Parathyroid adenoma (tissue), 2 donors: ENCODE measurements at regions not wholly inside any gene's neighbourhood (a gene's known extent, or its start where the extent isn't known, plus 50 kb on each side); places are given as distances from the start of the nearest gene placed in this dataset.

Experiments used
- H2AFZ ChIP-seq: fragments of 300-600 bp; sonication (generic); one replicate; pipeline ENCODE4 v1.7.0; 2017; ENCODE audit warnings: antibody characterized with exemption, mild to moderate bottlenecking
- H3K27ac ChIP-seq: fragments of 300-600 bp; sonication (generic); one replicate; pipeline ENCODE4 v1.7.0; 2017
- H3K27me3 ChIP-seq: fragments of 300-600 bp; sonication (generic); one replicate; pipeline ENCODE4 v1.7.0; 2017; ENCODE audit warnings: low read length; ENCODE audit not compliant: control insufficient read depth, insufficient read depth
- H3K36me3 ChIP-seq: fragments of 300-600 bp; sonication (generic); one replicate; pipeline ENCODE4 v1.7.0; 2017; ENCODE audit warnings: low read length; ENCODE audit not compliant: control insufficient read depth, insufficient read depth
- H3K4me1 ChIP-seq: fragments of 300-600 bp; sonication (generic); one replicate; pipeline ENCODE4 v1.7.0; 2017; ENCODE audit warnings: control low read depth
- H3K4me2 ChIP-seq: fragments of 300-600 bp; sonication (generic); one replicate; pipeline ENCODE4 v1.7.0; 2017; ENCODE audit warnings: low read length
- H3K4me3 ChIP-seq: fragments of 300-600 bp; sonication (generic); one replicate; pipeline ENCODE4 v1.7.0; 2017; ENCODE audit warnings: low read depth, low read length
- H3K79me2 ChIP-seq: fragments of 300-600 bp; sonication (generic); one replicate; pipeline ENCODE4 v1.7.0; 2017; ENCODE audit warnings: control low read depth
- H3K9ac ChIP-seq: fragments of 300-600 bp; sonication (generic); one replicate; pipeline ENCODE4 v1.7.0; 2017; ENCODE audit warnings: mild to moderate bottlenecking
- H3K9me3 ChIP-seq: fragments of 300-600 bp; sonication (generic); one replicate; pipeline ENCODE4 v1.7.0; 2017; ENCODE audit warnings: low read length; ENCODE audit not compliant: control insufficient read depth
- CTCF ChIP-seq: fragments of 300-600 bp; sonication (generic); IDR thresholded peaks from one replicate; pipeline ENCODE4 v1.7.0; 2017; ENCODE audit warnings: antibody characterized with exemption, mild to moderate bottlenecking
- donor health status: primary hyperparathyroidism.

DNA sequence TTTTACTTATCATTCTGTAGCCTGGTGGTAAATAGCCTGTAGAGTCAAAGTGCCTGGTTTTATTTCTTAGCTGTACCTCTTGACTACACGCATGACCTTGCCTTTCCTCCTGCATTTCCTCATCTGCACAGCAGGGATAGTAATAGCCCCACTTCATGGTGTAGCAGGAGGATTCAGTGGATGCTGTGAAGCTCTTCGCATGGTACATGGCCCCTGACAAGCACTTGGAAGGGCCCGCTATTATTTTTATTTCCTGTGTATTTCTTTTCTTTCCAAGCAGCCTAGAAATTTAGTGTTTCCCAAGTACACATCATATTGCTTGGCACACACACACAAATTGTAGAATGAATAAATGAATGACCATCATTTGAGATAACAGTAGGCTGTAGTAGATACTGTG, 547.2 kb downstream of the CDH26 start:
- Histone ChIP-seq H3K27ac (no peak overlapping the region), H3K4me1 (no peaks in the 10 kb centered on the region), H3K4me2 (no peak overlapping the region), H3K79me2 (no peaks in the 10 kb centered on the region), H3K9me3 (no peaks in the 10 kb centered on the region), H3K9ac (no peak overlapping the region), H3K36me3 (no peaks in the 10 kb centered on the region), H3K4me3 (no peak overlapping the region), H2AFZ (no peak overlapping the region), H3K27me3 (no peaks in the 10 kb centered on the region)
- TF ChIP-seq CTCF = no peak

GRCh38 chr20:60506061-60506460, 547.8 kb downstream of the CDH26 start:
- Histone ChIP-seq H3K27ac (no peak overlapping the region), H2AFZ (no peak overlapping the region), H3K36me3 (no peaks in the 10 kb centered on the region), H3K27me3 (no peaks in the 10 kb centered on the region), H3K79me2 (no peaks in the 10 kb centered on the region), H3K4me1 (no peaks in the 10 kb centered on the region), H3K9ac (no peak overlapping the region), H3K4me2 (no peak overlapping the region), H3K9me3 (no peaks in the 10 kb centered on the region), H3K4me3 (no peak overlapping the region)
- TF ChIP-seq CTCF = no peak

GRCh38 chr20:60507087-60507694, 549.0 kb downstream of the CDH26 start:
- H3K4me2 ChIP-seq = no peak overlapping the region
- H3K27ac ChIP-seq = no peak overlapping the region
- no peaks in the 10 kb centered on the region for H3K36me3 ChIP-seq
- H3K4me3 ChIP-seq = no peak overlapping the region
- no peak overlapping the region for H3K9ac ChIP-seq
- H3K79me2 ChIP-seq = no peaks in the 10 kb centered on the region
- H3K4me1 ChIP-seq = no peaks in the 10 kb centered on the region
- no peaks in the 10 kb centered on the region for H3K9me3 ChIP-seq
- no peak overlapping the region for H2AFZ ChIP-seq
- H3K27me3 ChIP-seq = no peaks in the 10 kb centered on the region
- no peak for TF ChIP-seq CTCF

GRCh38 chr20:60509407-60509806, 551.2 kb downstream of the CDH26 start:
- no peaks in the 10 kb centered on the region for H3K79me2 ChIP-seq
- no peaks in the 10 kb centered on the region for H3K36me3 ChIP-seq
- H2AFZ ChIP-seq = no peak overlapping the region
- H3K4me3 ChIP-seq = no peak overlapping the region
- no peaks in the 10 kb centered on the region for H3K4me1 ChIP-seq
- no peak for TF ChIP-seq CTCF
- no peaks in the 10 kb centered on the region for H3K27me3 ChIP-seq
- no peak overlapping the region for H3K4me2 ChIP-seq
- H3K27ac ChIP-seq = no peak overlapping the region
- H3K9ac ChIP-seq = no peak overlapping the region
- H3K9me3 ChIP-seq = no peaks in the 10 kb centered on the region

DNA sequence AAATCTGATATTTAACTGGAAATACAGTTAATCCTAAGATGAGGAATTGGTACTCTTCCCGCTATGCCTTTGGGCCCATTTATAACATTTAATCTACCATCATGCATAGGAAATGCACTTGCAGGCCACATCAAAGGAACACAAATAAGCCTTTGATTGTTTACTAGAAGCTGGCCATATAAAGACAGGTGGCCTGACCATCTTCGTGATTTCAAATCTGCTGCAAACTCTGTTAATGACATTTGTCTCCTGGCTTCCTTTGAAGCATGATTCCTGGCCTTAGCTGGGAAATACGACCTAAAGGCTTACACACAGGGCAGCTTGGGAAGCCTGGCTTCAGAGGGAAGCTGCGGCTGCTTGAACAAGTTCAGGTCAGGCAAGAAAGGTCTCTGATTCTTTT, 552.1 kb downstream of the CDH26 start:
- Histone ChIP-seq H3K27ac (no peak overlapping the region), H3K4me1 (no peaks in the 10 kb centered on the region), H3K79me2 (no peaks in the 10 kb centered on the region), H3K27me3 (no peaks in the 10 kb centered on the region), H3K9me3 (no peaks in the 10 kb centered on the region), H3K4me2 (no peak overlapping the region), H3K9ac (no peak overlapping the region), H3K4me3 (no peak overlapping the region), H2AFZ (no peak overlapping the region), H3K36me3 (no peaks in the 10 kb centered on the region)
- no peak for TF ChIP-seq CTCF
